ENCODE measurements at regions not wholly inside any gene's neighbourhood (a gene's known extent, or its start where the extent isn't known, plus 50 kb on each side); places are given as distances from the start of the nearest gene placed in this dataset.

- H3K36me3 Mint-ChIP-seq (ENCODE audit: insufficient read depth, unreplicated experiment), result no peaks in the 10 kb centered on the region
- TF ChIP-seq CTCF (IDR thresholded peaks at IDR 0.05; ENCODE audit: unreplicated experiment), result no peak
- no peaks in the 10 kb centered on the region for H3K9me3 Mint-ChIP-seq (ENCODE audit: unreplicated experiment)
- BruUV-seq (replicated peaks), result no TSS peak
- CTCF ChIA-PET, result no interaction called here
- H3K27me3 Mint-ChIP-seq (ENCODE audit: insufficient read depth, unreplicated experiment), result no peaks in the 10 kb centered on the region
- POLR2A ChIA-PET, result no interaction called here
- intact Hi-C loops (cut with micrococcal nuclease), result no loop called here
- no peaks in the 10 kb centered on the region for H3K4me1 Mint-ChIP-seq (ENCODE audit: insufficient read depth, unreplicated experiment)
- DNase-seq (ENCODE audit: unreplicated experiment), result no peak
- H3K4me3 Mint-ChIP-seq (ENCODE audit: unreplicated experiment), result no peak overlapping the region
- no peak overlapping the region for H3K27ac Mint-ChIP-seq (ENCODE audit: low read depth, unreplicated experiment)
Observed at GRCh38 chr6:114605656-114606055, 262.8 kb upstream of the HS3ST5 start.

GRCh38 chr6:114600381-114600780, 257.6 kb upstream of the HS3ST5 start:
- CTCF ChIA-PET, result no interaction called here
- Mint-ChIP-seq H3K4me3 (ENCODE audit: unreplicated experiment) (no peak overlapping the region), H3K9me3 (ENCODE audit: unreplicated experiment) (no peaks in the 10 kb centered on the region), H3K36me3 (ENCODE audit: insufficient read depth, unreplicated experiment) (no peaks in the 10 kb centered on the region), H3K4me1 (ENCODE audit: insufficient read depth, unreplicated experiment) (no peaks in the 10 kb centered on the region), H3K27me3 (ENCODE audit: insufficient read depth, unreplicated experiment) (no peaks in the 10 kb centered on the region), H3K27ac (ENCODE audit: low read depth, unreplicated experiment) (no peak overlapping the region)
- POLR2A ChIA-PET, result no interaction called here
- intact Hi-C loops (cut with micrococcal nuclease), result no loop called here
- no TSS peak for BruUV-seq (replicated peaks)
- TF ChIP-seq CTCF (IDR thresholded peaks at IDR 0.05; ENCODE audit: unreplicated experiment), result no peak
- no peak for DNase-seq (ENCODE audit: unreplicated experiment)

GRCh38 chr6:114595591-114595990, 252.8 kb upstream of the HS3ST5 start:
- H3K36me3 Mint-ChIP-seq (ENCODE audit: insufficient read depth, unreplicated experiment), result no peaks in the 10 kb centered on the region
- intact Hi-C loops (cut with micrococcal nuclease), result no loop called here
- no peaks in the 10 kb centered on the region for H3K4me1 Mint-ChIP-seq (ENCODE audit: insufficient read depth, unreplicated experiment)
- TF ChIP-seq CTCF (IDR thresholded peaks at IDR 0.05; ENCODE audit: unreplicated experiment), result no peak
- H3K27ac Mint-ChIP-seq (ENCODE audit: low read depth, unreplicated experiment), result no peak overlapping the region
- DNase-seq (ENCODE audit: unreplicated experiment), result no peak
- CTCF ChIA-PET, result interaction anchor here (0.7 kb wide), 1 partner anchor 29 kb away, joined by 5 read pairs; no protein-coding TSS in a partner anchor
- POLR2A ChIA-PET, result no interaction called here
- peaks cover 35% of the 10 kb centered on the region for H3K27me3 Mint-ChIP-seq (ENCODE audit: insufficient read depth, unreplicated experiment)
- no TSS peak for BruUV-seq (replicated peaks)
- H3K9me3 Mint-ChIP-seq (ENCODE audit: unreplicated experiment), result no peaks in the 10 kb centered on the region
- no peak overlapping the region for H3K4me3 Mint-ChIP-seq (ENCODE audit: unreplicated experiment)

GRCh38 chr6:114595186-114595585, 252.4 kb upstream of the HS3ST5 start:
- intact Hi-C loops (cut with micrococcal nuclease), result no loop called here
- no peak for DNase-seq (ENCODE audit: unreplicated experiment)
- BruUV-seq (replicated peaks), result no TSS peak
- H3K4me1 Mint-ChIP-seq (ENCODE audit: insufficient read depth, unreplicated experiment), result no peaks in the 10 kb centered on the region
- no peak overlapping the region for H3K4me3 Mint-ChIP-seq (ENCODE audit: unreplicated experiment)
- peaks cover 39% of the 10 kb centered on the region for H3K27me3 Mint-ChIP-seq (ENCODE audit: insufficient read depth, unreplicated experiment)
- CTCF ChIA-PET, result interaction anchor here (0.7 kb wide), 1 partner anchor 29 kb away, joined by 5 read pairs; no protein-coding TSS in a partner anchor
- POLR2A ChIA-PET, result no interaction called here
- no peaks in the 10 kb centered on the region for H3K36me3 Mint-ChIP-seq (ENCODE audit: insufficient read depth, unreplicated experiment)
- no peaks in the 10 kb centered on the region for H3K9me3 Mint-ChIP-seq (ENCODE audit: unreplicated experiment)
- H3K27ac Mint-ChIP-seq (ENCODE audit: low read depth, unreplicated experiment), result no peak overlapping the region
- TF ChIP-seq CTCF (IDR thresholded peaks at IDR 0.05; ENCODE audit: unreplicated experiment), result no peak

All from MCF 10A (cell line).